ENCODE measurements at regions not wholly inside any gene's neighbourhood (a gene's known extent, or its start where the extent isn't known, plus 50 kb on each side); places are given as distances from the start of the nearest gene placed in this dataset.

- no peak overlapping the region for H3K27ac ChIP-seq (ENCODE audit: extremely low read depth, low read depth, low read length)
- no peaks in the 10 kb centered on the region for H3K4me1 ChIP-seq (ENCODE audit: control insufficient read depth, insufficient read depth, low read length)
- POLR2A ChIA-PET: no interaction called here
- no peak overlapping the region for H3K4me3 ChIP-seq (ENCODE audit: low read depth, low read length)
- H3K9me3 ChIP-seq (ENCODE audit: control insufficient read depth, insufficient read depth, low read depth, low read length): no peaks in the 10 kb centered on the region
- CTCF ChIA-PET: interaction anchor here (0.6 kb wide), 1 partner anchor 60 kb away, joined by 3 read pairs; no protein-coding TSS in a partner anchor
- TF ChIP-seq ZNF146 (tag by site-specific recombination; IDR thresholded peaks at IDR 0.05) (no peak), GFI1B (tag by site-specific recombination; IDR thresholded peaks at IDR 0.05) (no peak)
- H3K36me3 ChIP-seq (ENCODE audit: control insufficient read depth in 2 of 2, insufficient read depth in 1 of 2, low read length in 2 of 2): no peaks in the 10 kb centered on the region
These were observed 106.1 kb downstream of the RWDD3 start for GRCh38 chr1:95340061-95340460.

DNA sequence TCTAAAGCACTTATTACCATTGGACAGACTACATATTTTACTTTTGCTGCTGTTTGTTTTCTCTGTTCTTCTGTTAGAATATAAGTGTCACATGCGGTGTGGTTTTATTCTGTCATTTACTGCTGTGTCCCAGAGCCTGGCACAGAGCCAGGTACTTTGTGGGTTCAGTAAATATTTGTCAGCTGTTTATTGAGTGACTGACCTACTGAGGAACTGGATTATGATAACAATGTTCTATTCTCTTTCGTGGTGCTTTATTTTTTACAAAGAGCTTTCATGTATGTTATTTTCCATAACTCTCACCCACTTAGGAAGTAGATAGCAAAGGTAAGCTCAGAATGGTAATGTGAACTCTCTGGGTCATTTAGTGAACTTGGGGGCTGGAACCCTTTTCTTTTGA lies 118.8 kb downstream of the RWDD3 start:
- Histone ChIP-seq H3K9me3 (ENCODE audit: control insufficient read depth, insufficient read depth, low read depth, low read length) (no peaks in the 10 kb centered on the region), H3K27ac (ENCODE audit: extremely low read depth, low read depth, low read length) (no peak overlapping the region), H3K4me3 (ENCODE audit: low read depth, low read length) (no peak overlapping the region), H3K36me3 (ENCODE audit: control insufficient read depth in 2 of 2, insufficient read depth in 1 of 2, low read length in 2 of 2) (no peaks in the 10 kb centered on the region), H3K4me1 (ENCODE audit: control insufficient read depth, insufficient read depth, low read length) (no peaks in the 10 kb centered on the region)
- ChIA-PET CTCF (no interaction called here), POLR2A (no interaction called here)
- TF ChIP-seq YY1 (tag by site-specific recombination; IDR thresholded peaks at IDR 0.05) (no peak), ZBTB11 (tag by site-specific recombination; conservative IDR thresholded peaks at IDR 0.05; ENCODE audit: low read depth) (no peak), HIC1 (tag by site-specific recombination; IDR thresholded peaks at IDR 0.05) (no peak), TSHZ1 (tag by site-specific recombination; IDR thresholded peaks at IDR 0.05; ENCODE audit: borderline replicate concordance) (no peak), ZNF394 (tag by site-specific recombination; IDR thresholded peaks at IDR 0.05; ENCODE audit: borderline replicate concordance) (no peak), ZNF555 (tag by site-specific recombination; conservative IDR thresholded peaks at IDR 0.05) (no peak), ZNF324 (tag by site-specific recombination; IDR thresholded peaks at IDR 0.05) (no peak), BCL11A (tag by site-specific recombination; IDR thresholded peaks at IDR 0.05; ENCODE audit: low read depth) (no peak), SCRT2 (tag by site-specific recombination; IDR thresholded peaks at IDR 0.05) (no peak), ZBTB21 (tag by site-specific recombination; IDR thresholded peaks at IDR 0.05) (no peak), ZSCAN16 (tag by site-specific recombination; IDR thresholded peaks at IDR 0.05) (no peak), ZBTB8A (tag by site-specific recombination; IDR thresholded peaks at IDR 0.05) (no peak), ZNF391 (tag by site-specific recombination; IDR thresholded peaks at IDR 0.05; ENCODE audit: borderline replicate concordance, low read depth) (no peak), OSR2 (tag by site-specific recombination; IDR thresholded peaks at IDR 0.05) (no peak), ZNF501 (tag by site-specific recombination; IDR thresholded peaks at IDR 0.05) (no peak), ZNF155 (tag by site-specific recombination; IDR thresholded peaks at IDR 0.05) (no peak), KLF7 (tag by site-specific recombination; IDR thresholded peaks at IDR 0.05; ENCODE audit: borderline replicate concordance) (no peak), SP3 (tag by site-specific recombination; IDR thresholded peaks at IDR 0.05) (no peak)
- TF ChIP-seq, protein P1, sequence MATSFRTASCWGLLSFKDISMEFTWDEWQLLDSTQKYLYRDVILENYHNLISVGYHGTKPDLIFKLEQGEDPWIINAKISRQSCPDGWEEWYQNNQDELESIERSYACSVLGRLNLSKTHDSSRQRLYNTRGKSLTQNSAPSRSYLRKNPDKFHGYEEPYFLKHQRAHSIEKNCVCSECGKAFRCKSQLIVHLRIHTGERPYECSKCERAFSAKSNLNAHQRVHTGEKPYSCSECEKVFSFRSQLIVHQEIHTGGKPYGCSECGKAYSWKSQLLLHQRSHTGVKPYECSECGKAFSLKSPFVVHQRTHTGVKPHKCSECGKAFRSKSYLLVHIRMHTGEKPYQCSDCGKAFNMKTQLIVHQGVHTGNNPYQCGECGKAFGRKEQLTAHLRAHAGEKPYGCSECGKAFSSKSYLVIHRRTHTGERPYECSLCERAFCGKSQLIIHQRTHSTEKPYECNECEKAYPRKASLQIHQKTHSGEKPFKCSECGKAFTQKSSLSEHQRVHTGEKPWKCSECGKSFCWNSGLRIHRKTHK (tag by site-specific recombination; IDR thresholded peaks at IDR 0.05): no peak

All from HEK293 (cell line).